OCI-LY7 (cell line): ENCODE measurements at regions not wholly inside any gene's neighbourhood (a gene's known extent, or its start where the extent isn't known, plus 50 kb on each side); places are given as distances from the start of the nearest gene placed in this dataset.

Experiments
- CTCF ChIP-seq: fragments of 200-600 bp; sonication (generic); conservative IDR thresholded peaks from 2 replicates; pipeline ENCODE4 v1.5.1; 2014; ENCODE audit warnings: mild to moderate bottlenecking, antibody characterized with exemption, low read length, moderate library complexity, mixed read lengths
- EZH2phosphoT487 ChIP-seq: fragments of 200-600 bp; sonication (generic); IDR thresholded peaks from 2 replicates; pipeline ENCODE4 v1.6.1; 2018; ENCODE audit warnings: low read depth, borderline replicate concordance, mild to moderate bottlenecking, mixed run types, antibody characterized with exemption, low read length, moderate library complexity, mixed read lengths

- TF ChIP-seq CTCF (no peak), EZH2phosphoT487 (no peak)
These were observed 281.4 kb upstream of the FRG1 start for GRCh38 chr4:189659287-189659686.
